ENCODE measurements at regions not wholly inside any gene's neighbourhood (a gene's known extent, or its start where the extent isn't known, plus 50 kb on each side); places are given as distances from the start of the nearest gene placed in this dataset.
"Not testable (repeated sequence)": the region's sequence is repeated elsewhere in the genome, so short reads cannot be mapped to it uniquely, and the experiment has no call there.

GRCh38 chr4:138367942-138368341 is 125.8 kb upstream of the SLC7A11 start:
- no peak for TF ChIP-seq CTCF (IDR thresholded peaks at IDR 0.05)
- no peaks in the 10 kb centered on the region for H3K4me1 ChIP-seq (ENCODE audit: insufficient read depth, low read length)
- ATAC-seq (ENCODE audit: poor library complexity) (no peak), DNase-seq (no peak)
- Mint-ChIP-seq H3K36me3 (ENCODE audit: low read depth) (no peaks in the 10 kb centered on the region), H3K27me3 (no peaks in the 10 kb centered on the region), H3K4me3 (no peak overlapping the region), H3K4me1 (ENCODE audit: low read depth) (no peaks in the 10 kb centered on the region), H3K9me3 (peaks cover 7% of the 10 kb centered on the region), H3K27ac (no peak overlapping the region)
- intact Hi-C loops (cut with DNase I, micrococcal nuclease), result no loop called here
- no peaks in the 10 kb centered on the region for H3K36me3 ChIP-seq (ENCODE audit: insufficient read depth, low read length)
- no peak overlapping the region for H3K4me3 ChIP-seq (ENCODE audit: low read length)
- no peak overlapping the region for H3K27ac ChIP-seq (ENCODE audit: low read depth in 1 of 2, low read length in 2 of 2)
- no peaks in the 10 kb centered on the region for H3K9me3 ChIP-seq (ENCODE audit: control insufficient read depth in 1 of 2, insufficient read depth in 1 of 2, low read length in 2 of 2)
- ChIA-PET CTCF (no interaction called here), POLR2A (no interaction called here)
- H3K27me3 ChIP-seq (ENCODE audit: control insufficient read depth in 1 of 2, insufficient read depth in 2 of 2, low read length in 2 of 2), result no peaks in the 10 kb centered on the region

GRCh38 chr4:138352446-138352845 is 110.3 kb upstream of the SLC7A11 start:
- H3K27ac ChIP-seq (ENCODE audit: low read depth in 1 of 2, low read length in 2 of 2); H3K27me3 ChIP-seq (ENCODE audit: control insufficient read depth in 1 of 2, insufficient read depth in 2 of 2, low read length in 2 of 2); H3K4me1 Mint-ChIP-seq (ENCODE audit: low read depth); intact Hi-C loops (cut with DNase I, micrococcal nuclease); H3K36me3 Mint-ChIP-seq (ENCODE audit: low read depth); H3K27ac Mint-ChIP-seq; H3K27me3 Mint-ChIP-seq; CTCF ChIA-PET; DNase-seq; H3K9me3 Mint-ChIP-seq; H3K9me3 ChIP-seq (ENCODE audit: control insufficient read depth in 1 of 2, insufficient read depth in 1 of 2, low read length in 2 of 2); ATAC-seq (ENCODE audit: poor library complexity); POLR2A ChIA-PET; H3K4me3 ChIP-seq (ENCODE audit: low read length); H3K36me3 ChIP-seq (ENCODE audit: insufficient read depth, low read length); H3K4me1 ChIP-seq (ENCODE audit: insufficient read depth, low read length); H3K4me3 Mint-ChIP-seq: not testable (repeated sequence)

- ATAC-seq (ENCODE audit: poor library complexity) (no peak), DNase-seq (peak in 2 of 14 experiments; percentile 14 to 17)
- ChIA-PET POLR2A (no interaction called here), CTCF (no interaction called here)
- no peaks in the 10 kb centered on the region for H3K36me3 ChIP-seq (ENCODE audit: insufficient read depth, low read length)
- no peaks in the 10 kb centered on the region for H3K4me1 ChIP-seq (ENCODE audit: insufficient read depth, low read length)
- no peak overlapping the region for H3K27ac Mint-ChIP-seq
- H3K4me1 Mint-ChIP-seq (ENCODE audit: low read depth), result no peaks in the 10 kb centered on the region
- TF ChIP-seq CTCF (IDR thresholded peaks at IDR 0.05), result no peak
- intact Hi-C loops (cut with DNase I, micrococcal nuclease), result no loop called here
- no peak overlapping the region for H3K4me3 Mint-ChIP-seq
- no peak overlapping the region for H3K4me3 ChIP-seq (ENCODE audit: low read length)
- H3K27me3 Mint-ChIP-seq, result no peaks in the 10 kb centered on the region
- H3K27me3 ChIP-seq (ENCODE audit: control insufficient read depth in 1 of 2, insufficient read depth in 2 of 2, low read length in 2 of 2), result no peaks in the 10 kb centered on the region
- peaks cover 2% of the 10 kb centered on the region for H3K9me3 Mint-ChIP-seq
- no peaks in the 10 kb centered on the region for H3K36me3 Mint-ChIP-seq (ENCODE audit: low read depth)
- H3K27ac ChIP-seq (ENCODE audit: low read depth in 1 of 2, low read length in 2 of 2), result no peak overlapping the region
- no peaks in the 10 kb centered on the region for H3K9me3 ChIP-seq (ENCODE audit: control insufficient read depth in 1 of 2, insufficient read depth in 1 of 2, low read length in 2 of 2)
Measured at GRCh38 chr4:138348055-138348454, 105.9 kb upstream of the SLC7A11 start.

GRCh38 chr4:138347561-138347960 is 105.4 kb upstream of the SLC7A11 start:
- no peak overlapping the region for H3K27ac ChIP-seq (ENCODE audit: low read depth in 1 of 2, low read length in 2 of 2)
- Mint-ChIP-seq H3K36me3 (ENCODE audit: low read depth) (no peaks in the 10 kb centered on the region), H3K27me3 (no peaks in the 10 kb centered on the region), H3K4me3 (no peak overlapping the region), H3K9me3 (peaks cover 2% of the 10 kb centered on the region), H3K27ac (no peak overlapping the region), H3K4me1 (ENCODE audit: low read depth) (no peaks in the 10 kb centered on the region)
- no peak for ATAC-seq (ENCODE audit: poor library complexity)
- intact Hi-C loops (cut with DNase I, micrococcal nuclease), result no loop called here
- no peak overlapping the region for H3K4me3 ChIP-seq (ENCODE audit: low read length)
- no peaks in the 10 kb centered on the region for H3K9me3 ChIP-seq (ENCODE audit: control insufficient read depth in 1 of 2, insufficient read depth in 1 of 2, low read length in 2 of 2)
- H3K36me3 ChIP-seq (ENCODE audit: insufficient read depth, low read length), result no peaks in the 10 kb centered on the region
- POLR2A ChIA-PET, result no interaction called here
- no peaks in the 10 kb centered on the region for H3K4me1 ChIP-seq (ENCODE audit: insufficient read depth, low read length)
- no peaks in the 10 kb centered on the region for H3K27me3 ChIP-seq (ENCODE audit: control insufficient read depth in 1 of 2, insufficient read depth in 2 of 2, low read length in 2 of 2)
- CTCF ChIA-PET, result no interaction called here
- no peak for DNase-seq
- TF ChIP-seq CTCF (IDR thresholded peaks at IDR 0.05), result no peak

All from CD4-positive, alpha-beta T cell (primary cell).